ENCODE measurements at regions not wholly inside any gene's neighbourhood (a gene's known extent, or its start where the extent isn't known, plus 50 kb on each side); places are given as distances from the start of the nearest gene placed in this dataset.
"Not testable (repeated sequence)": the region's sequence is repeated elsewhere in the genome, so short reads cannot be mapped to it uniquely, and the experiment has no call there.

DNA sequence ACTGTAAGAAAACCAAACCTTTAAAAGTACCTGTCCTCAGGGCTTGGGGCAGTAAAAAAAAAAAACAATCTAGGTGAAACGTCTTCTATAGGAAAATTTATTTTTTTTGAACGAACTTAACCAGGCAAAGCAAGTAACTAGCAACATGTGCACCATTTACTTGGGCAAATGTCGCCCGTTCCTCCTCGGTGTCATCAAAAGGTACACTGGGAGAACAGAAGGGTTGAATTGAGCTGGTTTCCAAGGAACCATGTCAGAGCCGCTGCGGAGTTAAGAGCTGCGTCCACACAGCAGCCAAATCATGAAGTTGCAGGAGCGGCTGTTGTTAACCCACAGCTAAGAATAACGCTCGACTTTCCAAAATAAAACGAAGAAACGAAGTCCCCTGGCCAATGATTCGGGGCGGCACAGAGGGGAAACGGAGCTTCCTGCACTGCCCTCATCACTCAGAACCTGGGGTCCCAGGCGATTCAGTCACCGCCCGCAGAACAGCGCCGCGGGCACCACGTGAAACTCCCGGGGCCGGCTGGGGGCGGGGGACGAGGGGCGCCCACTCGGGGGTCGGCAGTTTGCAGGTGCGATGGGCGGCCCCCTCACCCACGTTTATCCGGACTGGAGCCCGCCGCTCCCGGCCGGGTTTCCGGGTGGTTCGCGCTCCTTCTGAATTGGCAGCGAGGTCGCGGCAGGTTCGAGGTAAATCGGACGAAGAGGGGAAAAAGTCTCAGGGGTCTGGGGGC, 53.6 kb upstream of the PLGLB1 start:
- not testable (repeated sequence) for H3K4me1 Mint-ChIP-seq; H3K27ac Mint-ChIP-seq (ENCODE audit: unreplicated experiment); H3K27me3 Mint-ChIP-seq (ENCODE audit: low read depth); H3K9me3 Mint-ChIP-seq; H3K36me3 Mint-ChIP-seq (ENCODE audit: low read depth)
- peak overlapping the region; percentile 85 for H3K4me3 Mint-ChIP-seq
- DNase-seq (ENCODE audit: low read depth, low spot score) = peak; percentile 3

DNA sequence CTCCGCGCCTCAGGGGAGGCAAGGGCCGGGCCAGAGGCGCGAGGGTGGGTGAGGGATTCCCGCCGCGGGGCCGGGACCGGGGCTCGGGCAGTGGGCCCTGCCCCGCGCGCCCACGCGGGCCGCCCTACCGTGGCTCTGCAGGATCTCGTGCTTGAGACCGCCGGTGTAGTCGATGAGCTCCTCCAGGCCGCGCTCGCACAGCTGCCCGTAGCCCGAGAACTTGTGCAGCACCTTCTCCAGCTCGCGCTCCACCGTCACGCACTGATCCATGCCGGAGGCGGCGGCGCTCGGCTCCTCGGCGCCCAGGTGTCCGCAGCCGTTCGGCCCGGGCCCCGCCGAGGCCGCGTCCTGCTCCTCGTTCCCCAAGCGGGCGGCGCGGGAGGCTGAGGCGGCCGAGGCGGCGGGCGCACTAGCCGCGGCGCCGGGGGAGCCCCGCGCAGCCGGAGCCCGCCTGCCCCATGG, 54.2 kb upstream of the PLGLB1 start:
- H3K36me3 Mint-ChIP-seq (ENCODE audit: low read depth); H3K4me1 Mint-ChIP-seq; H3K9me3 Mint-ChIP-seq; H3K27me3 Mint-ChIP-seq (ENCODE audit: low read depth); H3K27ac Mint-ChIP-seq (ENCODE audit: unreplicated experiment): not testable (repeated sequence)
- DNase-seq (ENCODE audit: low read depth, low spot score) = peak; percentile 33
- peak overlapping the region; percentile 65 for H3K4me3 Mint-ChIP-seq

DNA sequence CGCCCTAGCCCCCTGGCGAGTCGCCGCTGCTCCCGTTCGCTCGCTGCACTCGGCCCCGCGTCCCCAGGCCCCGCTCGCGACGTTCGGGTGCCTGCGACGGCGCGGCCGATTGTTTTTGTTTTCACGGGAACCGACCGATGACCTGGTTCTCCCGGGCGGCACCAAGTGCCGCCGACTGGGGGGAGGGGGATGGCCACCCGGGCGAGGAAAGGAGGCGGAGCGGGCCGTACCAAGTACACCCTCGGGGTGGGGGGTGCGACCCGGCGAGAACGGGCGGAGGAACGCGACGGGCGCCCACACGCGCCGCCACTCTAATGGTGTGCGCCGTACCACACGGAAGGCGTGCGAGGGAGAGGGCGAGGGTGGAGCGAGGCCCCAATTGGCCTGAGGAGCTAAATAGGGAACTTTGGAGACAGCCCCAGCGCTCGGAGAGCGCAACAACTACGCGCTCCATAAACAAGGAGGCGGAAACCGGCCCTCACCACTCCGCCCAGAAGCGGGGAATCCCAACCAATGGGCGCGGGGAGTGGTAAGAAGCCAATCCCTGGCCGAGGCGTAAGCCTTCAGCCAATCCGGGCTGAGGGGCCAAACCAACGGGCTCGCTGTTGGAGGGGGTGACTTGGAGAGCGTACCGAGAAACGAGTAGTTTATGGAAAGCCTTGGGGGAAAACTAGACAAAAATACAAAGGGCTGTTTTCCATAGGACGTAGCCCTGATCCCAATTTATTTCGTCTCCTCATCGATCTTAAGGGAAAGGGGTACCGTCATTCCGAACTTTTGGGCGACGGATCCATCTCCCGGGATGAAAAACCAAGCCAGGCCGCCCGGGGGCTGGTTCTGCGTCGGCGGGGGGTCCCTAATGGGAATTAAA, 54.8 kb upstream of the PLGLB1 start:
- not testable (repeated sequence) for H3K4me1 Mint-ChIP-seq; H3K27me3 Mint-ChIP-seq (ENCODE audit: low read depth); H3K9me3 Mint-ChIP-seq; H3K36me3 Mint-ChIP-seq (ENCODE audit: low read depth)
- DNase-seq (ENCODE audit: low read depth, low spot score) = peak; percentile 83
- Mint-ChIP-seq H3K4me3 (peak overlapping the region; percentile 96), H3K27ac (ENCODE audit: unreplicated experiment) (peak overlapping the region; percentile 99)

DNA sequence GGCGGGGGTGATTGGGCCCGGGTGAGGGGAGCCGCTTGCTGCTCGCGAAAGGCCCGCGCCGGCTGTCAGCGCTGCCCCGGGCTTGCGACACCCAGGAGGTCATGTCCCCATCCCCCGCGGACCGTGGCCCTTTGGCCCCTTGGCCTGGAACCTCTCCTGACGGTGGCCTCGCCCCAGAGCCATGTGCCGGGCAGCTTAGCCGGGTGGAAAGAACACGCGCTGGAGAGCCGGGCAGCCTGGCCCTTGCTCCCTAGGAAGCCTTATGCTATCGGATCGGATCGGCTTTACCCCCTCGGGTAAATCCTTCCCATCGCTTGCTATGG, 55.4 kb upstream of the PLGLB1 start:
- H3K27me3 Mint-ChIP-seq (ENCODE audit: low read depth); H3K4me1 Mint-ChIP-seq; DNase-seq (ENCODE audit: low read depth, low spot score); H3K36me3 Mint-ChIP-seq (ENCODE audit: low read depth); H3K9me3 Mint-ChIP-seq: not testable (repeated sequence)
- Mint-ChIP-seq H3K4me3 (peak overlapping the region; percentile 96), H3K27ac (ENCODE audit: unreplicated experiment) (peak overlapping the region; percentile 99)

DNA sequence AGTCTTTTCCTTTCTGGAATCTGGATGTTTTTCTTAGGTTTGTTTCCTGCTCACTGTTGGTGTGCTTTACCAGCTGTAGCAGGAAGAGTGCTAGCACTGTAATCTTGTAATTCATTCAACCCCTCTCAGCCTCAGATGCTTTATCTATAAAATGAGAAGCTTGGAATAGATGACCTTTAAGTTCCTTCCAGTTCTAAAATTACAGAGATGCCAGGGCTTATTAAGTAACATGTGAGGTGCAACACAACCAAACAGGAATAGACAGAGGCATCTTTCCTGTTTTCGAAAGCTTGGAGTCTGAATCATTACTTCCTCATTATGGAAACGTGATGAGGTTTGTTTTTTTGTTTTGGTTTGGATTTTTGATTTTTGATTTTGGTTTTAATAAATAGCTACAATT, 60.1 kb upstream of the PLGLB1 start:
- H3K27me3 Mint-ChIP-seq (ENCODE audit: low read depth); H3K4me1 Mint-ChIP-seq; H3K4me3 Mint-ChIP-seq; H3K9me3 Mint-ChIP-seq; DNase-seq (ENCODE audit: low read depth, low spot score); H3K36me3 Mint-ChIP-seq (ENCODE audit: low read depth); H3K27ac Mint-ChIP-seq (ENCODE audit: unreplicated experiment): not testable (repeated sequence)

DNA sequence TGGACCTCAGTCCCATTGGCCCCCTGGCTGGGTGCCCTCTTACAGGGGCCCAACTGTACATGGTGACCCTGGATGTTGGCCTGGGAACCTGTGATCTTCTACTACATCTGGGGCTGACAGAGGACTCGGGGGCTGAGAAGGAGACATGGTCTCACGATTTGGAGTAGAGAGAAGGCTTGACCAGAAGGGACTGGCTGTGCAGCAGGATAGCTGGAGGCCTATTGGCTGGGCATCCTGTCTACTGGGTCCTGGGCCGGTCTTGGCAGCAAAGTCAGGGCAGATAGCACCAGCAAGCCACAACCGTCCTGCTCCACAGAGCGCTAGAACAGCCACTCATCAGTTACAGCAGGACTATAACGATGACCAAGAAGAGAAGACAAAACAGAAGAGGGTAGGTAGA, 66.4 kb upstream of the PLGLB1 start:
- not testable (repeated sequence) for DNase-seq (ENCODE audit: low read depth, low spot score); H3K27me3 Mint-ChIP-seq (ENCODE audit: low read depth); H3K36me3 Mint-ChIP-seq (ENCODE audit: low read depth); H3K27ac Mint-ChIP-seq (ENCODE audit: unreplicated experiment); H3K4me3 Mint-ChIP-seq; H3K4me1 Mint-ChIP-seq; H3K9me3 Mint-ChIP-seq

DNA sequence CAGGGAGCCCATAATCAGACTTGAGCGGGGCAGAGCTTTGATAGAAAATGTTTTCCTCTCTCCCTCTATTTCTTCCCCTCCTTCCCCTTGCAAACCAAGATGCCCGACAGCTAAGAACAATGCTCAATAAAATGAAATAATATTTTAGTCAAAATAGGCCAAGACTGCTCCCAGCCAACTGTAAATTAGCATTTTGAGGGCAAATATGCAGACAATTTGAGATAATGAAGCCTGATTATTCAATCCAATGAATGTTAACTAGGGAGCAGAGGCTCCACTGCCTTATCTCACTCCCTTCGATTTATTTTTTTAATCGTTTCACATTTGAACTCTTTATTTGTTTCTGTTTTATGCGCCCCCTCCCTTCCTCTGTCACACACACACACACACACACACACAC, 67.8 kb upstream of the PLGLB1 start:
- H3K4me3 Mint-ChIP-seq; H3K27ac Mint-ChIP-seq (ENCODE audit: unreplicated experiment); H3K9me3 Mint-ChIP-seq; H3K27me3 Mint-ChIP-seq (ENCODE audit: low read depth); H3K4me1 Mint-ChIP-seq; H3K36me3 Mint-ChIP-seq (ENCODE audit: low read depth); DNase-seq (ENCODE audit: low read depth, low spot score): not testable (repeated sequence)

DNA sequence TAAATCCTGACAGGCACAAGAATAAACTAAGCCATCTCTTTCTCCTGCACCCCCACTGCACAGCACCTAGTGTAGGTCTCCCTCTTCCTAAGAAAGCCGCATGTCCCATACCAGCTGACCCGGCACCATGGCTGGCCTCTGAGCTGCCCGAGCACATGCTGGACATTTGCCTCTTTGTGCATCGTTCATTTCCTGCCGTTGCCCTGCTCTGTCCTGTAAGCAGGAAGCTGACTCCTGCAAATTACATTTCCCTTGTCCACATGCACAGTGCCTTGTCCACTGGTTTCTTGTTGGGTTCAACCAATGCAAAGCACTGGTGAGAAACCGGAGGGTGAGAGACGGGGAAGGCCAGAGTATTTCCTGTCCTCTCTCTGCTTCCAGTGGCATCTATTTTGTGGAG, 71.6 kb upstream of the PLGLB1 start:
- not testable (repeated sequence) for H3K4me3 Mint-ChIP-seq; H3K9me3 Mint-ChIP-seq; H3K27ac Mint-ChIP-seq (ENCODE audit: unreplicated experiment); H3K4me1 Mint-ChIP-seq; DNase-seq (ENCODE audit: low read depth, low spot score); H3K27me3 Mint-ChIP-seq (ENCODE audit: low read depth); H3K36me3 Mint-ChIP-seq (ENCODE audit: low read depth)

DNA sequence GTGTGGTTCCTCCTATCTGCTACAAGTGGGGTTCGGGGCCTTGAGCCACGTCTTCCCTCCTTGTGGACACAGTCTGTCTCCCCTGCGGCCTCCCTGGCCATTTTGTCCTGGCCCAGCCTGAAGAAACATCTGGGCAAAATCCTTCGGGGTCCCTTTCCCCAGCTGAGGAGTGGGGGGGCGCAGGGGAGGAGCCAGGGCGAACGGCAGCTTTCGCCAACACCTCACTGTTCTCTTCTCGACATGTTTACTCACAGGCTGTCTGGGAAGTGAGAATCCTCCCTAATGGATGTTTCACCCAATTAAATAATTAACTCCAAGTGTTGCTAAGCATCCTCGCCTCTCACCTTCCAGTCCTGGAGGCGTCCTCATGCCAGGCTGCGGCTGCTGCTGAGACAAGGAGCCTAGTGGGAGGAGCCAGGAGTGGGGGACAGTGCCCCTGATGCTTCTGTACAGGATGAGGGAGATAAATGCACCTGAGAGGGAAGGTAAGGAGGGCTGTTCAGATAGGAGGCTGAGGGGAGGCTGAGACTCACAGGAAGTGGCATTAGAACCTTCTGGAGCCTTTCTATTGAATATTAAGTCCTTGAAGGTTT, 72.4 kb upstream of the PLGLB1 start:
- not testable (repeated sequence) for H3K9me3 Mint-ChIP-seq; DNase-seq (ENCODE audit: low read depth, low spot score); H3K4me1 Mint-ChIP-seq; H3K27ac Mint-ChIP-seq (ENCODE audit: unreplicated experiment); H3K27me3 Mint-ChIP-seq (ENCODE audit: low read depth); H3K36me3 Mint-ChIP-seq (ENCODE audit: low read depth); H3K4me3 Mint-ChIP-seq

DNA sequence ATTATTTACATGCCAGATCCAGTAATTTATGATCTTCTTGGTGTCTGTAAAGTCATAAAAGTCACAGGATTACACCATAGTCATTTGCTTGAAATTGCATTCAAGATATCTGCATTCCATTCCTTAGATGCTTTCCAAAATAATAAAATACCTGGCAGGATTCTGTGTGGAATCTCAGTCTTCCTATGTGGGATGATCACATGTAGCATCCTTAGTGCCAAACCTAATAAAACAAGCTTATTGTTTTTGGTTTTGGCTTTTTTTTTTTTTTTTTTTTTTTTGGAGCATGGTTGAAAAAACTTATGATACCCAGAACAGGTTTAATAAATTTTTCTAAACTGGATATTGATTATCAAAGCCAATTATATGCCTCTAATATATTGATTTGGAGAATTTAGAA, 74.2 kb upstream of the PLGLB1 start:
- not testable (repeated sequence) for H3K27ac Mint-ChIP-seq (ENCODE audit: unreplicated experiment); H3K9me3 Mint-ChIP-seq; H3K4me1 Mint-ChIP-seq; DNase-seq (ENCODE audit: low read depth, low spot score); H3K36me3 Mint-ChIP-seq (ENCODE audit: low read depth); H3K27me3 Mint-ChIP-seq (ENCODE audit: low read depth); H3K4me3 Mint-ChIP-seq

DNA sequence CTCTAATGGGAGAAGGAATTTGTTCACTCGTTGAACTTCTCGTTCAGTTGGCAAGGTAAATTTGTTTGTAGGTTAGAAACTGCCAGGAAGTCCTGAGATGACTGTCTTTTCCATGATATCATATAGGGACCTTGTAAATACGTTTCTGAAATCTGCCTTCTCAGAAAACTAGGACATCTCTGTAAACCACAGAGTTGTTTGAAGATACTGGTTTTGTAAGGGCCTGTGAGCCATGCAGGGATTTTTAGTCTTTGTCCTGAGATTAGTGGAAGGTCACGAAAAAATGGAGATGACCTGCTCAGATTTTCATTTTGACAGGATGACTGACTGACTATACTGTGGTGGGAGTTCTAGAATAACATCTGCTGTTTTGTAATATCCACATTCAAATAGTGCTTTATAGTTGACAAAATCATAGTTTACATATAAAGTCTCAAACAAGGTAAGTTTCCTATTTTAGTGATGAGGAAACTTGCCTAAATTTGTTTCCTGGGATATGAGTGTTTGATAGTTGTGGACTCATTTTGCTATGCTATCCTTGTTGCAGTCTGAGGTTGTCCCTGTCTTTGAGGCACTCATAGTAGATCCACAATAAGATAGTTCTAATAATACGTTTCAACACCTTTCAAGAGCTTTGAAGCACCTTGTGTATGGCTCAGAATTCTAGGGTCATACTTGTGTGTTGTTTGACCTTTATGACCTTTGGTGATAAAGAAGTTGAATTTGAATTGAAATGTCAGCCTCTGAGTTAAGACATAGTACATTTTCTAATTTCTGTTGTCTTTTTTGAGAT, 107.3 kb upstream of the PLGLB1 start:
- H3K27me3 Mint-ChIP-seq (ENCODE audit: low read depth); H3K36me3 Mint-ChIP-seq (ENCODE audit: low read depth); H3K4me1 Mint-ChIP-seq; H3K4me3 Mint-ChIP-seq; H3K27ac Mint-ChIP-seq (ENCODE audit: unreplicated experiment); DNase-seq (ENCODE audit: low read depth, low spot score); H3K9me3 Mint-ChIP-seq: not testable (repeated sequence)

DNA sequence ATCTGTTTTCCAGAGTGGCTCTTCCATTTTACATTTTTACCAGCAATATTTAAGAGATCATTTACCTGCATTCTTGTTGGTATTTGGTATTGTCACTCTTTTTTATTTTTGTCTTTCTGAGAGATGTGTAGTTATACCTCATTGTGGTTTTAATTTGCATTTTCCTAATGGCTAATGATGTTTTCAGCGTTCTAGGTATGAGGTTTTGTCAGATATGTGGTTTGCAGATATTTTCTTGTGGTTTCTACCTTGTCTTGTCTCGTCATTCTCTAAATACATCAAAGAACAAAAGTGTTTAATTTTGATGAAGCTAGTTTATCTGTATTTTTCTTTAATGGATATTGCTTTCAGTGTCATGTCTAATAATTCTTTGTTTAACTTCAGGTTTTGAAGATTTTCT, 110.9 kb upstream of the PLGLB1 start:
- H3K27me3 Mint-ChIP-seq (ENCODE audit: low read depth); H3K36me3 Mint-ChIP-seq (ENCODE audit: low read depth); H3K4me1 Mint-ChIP-seq; H3K27ac Mint-ChIP-seq (ENCODE audit: unreplicated experiment); H3K9me3 Mint-ChIP-seq; DNase-seq (ENCODE audit: low read depth, low spot score); H3K4me3 Mint-ChIP-seq: not testable (repeated sequence)

DNA sequence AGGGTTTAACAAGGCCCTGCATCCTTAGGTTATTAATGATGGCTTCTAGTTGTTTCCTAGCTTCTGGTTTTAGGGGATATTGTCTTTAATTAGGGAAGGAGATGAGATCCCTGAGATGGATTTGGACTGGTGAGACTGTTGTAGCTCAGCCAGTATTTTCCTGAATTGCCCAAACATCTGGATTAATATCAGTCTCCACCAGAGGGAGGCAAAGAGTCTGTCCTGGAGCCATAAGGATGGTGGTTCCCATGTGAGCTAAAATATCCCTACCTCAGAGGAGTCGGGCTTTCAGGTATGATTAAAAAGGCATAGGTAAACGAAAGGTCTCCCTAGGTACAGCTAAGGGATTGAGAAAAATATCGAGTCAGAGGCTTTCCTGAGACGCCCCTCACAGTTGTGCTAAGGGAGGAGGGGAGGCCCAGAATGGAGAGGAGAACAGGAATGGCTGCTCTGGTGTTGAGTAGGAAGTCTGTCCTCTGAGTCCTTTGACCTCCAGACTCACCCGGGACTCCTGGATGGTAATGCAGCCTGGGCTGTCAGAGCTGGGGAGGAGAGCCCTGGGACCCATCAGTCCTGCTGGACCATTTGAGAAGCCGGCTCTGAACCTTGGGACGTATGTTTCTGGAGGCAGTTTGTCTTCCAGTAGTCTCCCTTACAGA, 130.3 kb upstream of the PLGLB1 start:
- H3K27ac Mint-ChIP-seq (ENCODE audit: unreplicated experiment); H3K27me3 Mint-ChIP-seq (ENCODE audit: low read depth); H3K4me3 Mint-ChIP-seq; H3K4me1 Mint-ChIP-seq; H3K36me3 Mint-ChIP-seq (ENCODE audit: low read depth); H3K9me3 Mint-ChIP-seq; DNase-seq (ENCODE audit: low read depth, low spot score): not testable (repeated sequence)
